Left renal cortex interstitium (tissue), 4 donors: ENCODE measurements at regions not wholly inside any gene's neighbourhood (a gene's known extent, or its start where the extent isn't known, plus 50 kb on each side); places are given as distances from the start of the nearest gene placed in this dataset.

Experiments
- DNase-seq, 4 donors: peaks; one replicate each; pipeline ENCODE4 v3.0.0-alpha.2; 2013; ENCODE audit warnings: low read depth in 4 of 4, low spot score in 2 of 4, missing footprints in 1 of 4

- DNase-seq = peak in 2 of 4 donors; percentile 10 to 15
Observed at GRCh38 chr13:105232439-105232838, 1303.0 kb downstream of the EFNB2 start.

GRCh38 chr13:105232006-105232405 is 1303.5 kb downstream of the EFNB2 start:
- DNase-seq = no peak

- DNase-seq = no peak
Observed at GRCh38 chr13:105231579-105231978, 1303.9 kb downstream of the EFNB2 start.

GRCh38 chr13:105220881-105221280 is 1314.6 kb downstream of the EFNB2 start:
- no peak for DNase-seq

GRCh38 chr13:105220063-105220462 is 1315.4 kb downstream of the EFNB2 start:
- DNase-seq = no peak

- no peak for DNase-seq
Observed at GRCh38 chr13:105219651-105220050, 1315.8 kb downstream of the EFNB2 start.

GRCh38 chr13:105213512-105213911 is 1322.0 kb downstream of the EFNB2 start:
- DNase-seq = no peak

GRCh38 chr13:105207572-105208293 is 1327.7 kb downstream of the EFNB2 start:
- no peak for DNase-seq

- peak in 3 of 4 donors; percentile 7 to 14 (median 9) for DNase-seq
Observed at GRCh38 chr13:105202354-105202753, 1333.1 kb downstream of the EFNB2 start.

GRCh38 chr13:105201351-105201750 is 1334.1 kb downstream of the EFNB2 start:
- no peak for DNase-seq

- no peak for DNase-seq
Observed at GRCh38 chr13:105200181-105200580, 1335.3 kb downstream of the EFNB2 start.

GRCh38 chr13:105196052-105196451 is 1339.4 kb downstream of the EFNB2 start:
- no peak for DNase-seq

- no peak for DNase-seq
Observed at GRCh38 chr13:105193026-105193425, 1342.4 kb downstream of the EFNB2 start.

- no peak for DNase-seq
Observed at GRCh38 chr13:105184201-105184600, 1351.3 kb downstream of the EFNB2 start.

- DNase-seq = no peak
Observed at GRCh38 chr13:105177265-105177900, 1358.1 kb downstream of the EFNB2 start.

GRCh38 chr13:105170438-105170837 is 1365.0 kb downstream of the EFNB2 start:
- DNase-seq = no peak

- no peak for DNase-seq
Observed at GRCh38 chr13:105168295-105168694, 1367.2 kb downstream of the EFNB2 start.

- DNase-seq = no peak
Observed at GRCh38 chr13:105167385-105167784, 1368.1 kb downstream of the EFNB2 start.

- no peak for DNase-seq
Observed at GRCh38 chr13:105165449-105166125, 1369.9 kb downstream of the EFNB2 start.

GRCh38 chr13:105159841-105160240 is 1375.6 kb downstream of the EFNB2 start:
- no peak for DNase-seq

- DNase-seq = no peak
Observed at GRCh38 chr13:105153611-105154010, 1381.9 kb downstream of the EFNB2 start.

GRCh38 chr13:105151639-105152038 is 1383.8 kb downstream of the EFNB2 start:
- DNase-seq = no peak
